ENCODE measurements at regions not wholly inside any gene's neighbourhood (a gene's known extent, or its start where the extent isn't known, plus 50 kb on each side); places are given as distances from the start of the nearest gene placed in this dataset.

GRCh38 chr12:30136696-30137095 is 353.0 kb upstream of the TMTC1 start:
- TF ChIP-seq POLR2A (IDR thresholded peaks at IDR 0.05), result no peak
- no peak for TF ChIP-seq CTCF (IDR thresholded peaks at IDR 0.05)
